Right ventricle myocardium superior (tissue), 1 donor: ENCODE measurements at regions not wholly inside any gene's neighbourhood (a gene's known extent, or its start where the extent isn't known, plus 50 kb on each side); places are given as distances from the start of the nearest gene placed in this dataset.
"Not testable (repeated sequence)": the region's sequence is repeated elsewhere in the genome, so short reads cannot be mapped to it uniquely, and the experiment has no call there.

Source experiments
- ATAC-seq: fragments of 200-7000 bp; cut with Tn5 transposase; one replicate; pipeline ENCODE4 v1.9.1; 2020; ENCODE audit warnings: mild to moderate bottlenecking; ENCODE audit not compliant: poor library complexity
- DNase-seq: peaks from one replicate; pipeline ENCODE4 v3.0.0-alpha.2; 2020
- intact Hi-C: fragments of 100-400 bp; cut with DNase I; formaldehyde crosslinking; loops from one replicate; pipeline ENCODE4 v1.11.2; 2022
- donor health status: DM: no; HTN: yes; CAD: no; lungs with severe emphysema.

GRCh38 chr14:86954623-86955022 is 1038.4 kb downstream of the GALC start:
- ATAC-seq (no peak), DNase-seq (no peak)
- intact Hi-C loops = no loop called here

- ATAC-seq = no peak
- DNase-seq = no peak
- intact Hi-C loops = no loop called here
These were observed 1046.5 kb downstream of the GALC start for GRCh38 chr14:86946446-86946845.

GRCh38 chr14:86944434-86944833 is 1048.5 kb downstream of the GALC start:
- ATAC-seq (no peak), DNase-seq (no peak)
- intact Hi-C loops = no loop called here

- ATAC-seq (no peak), DNase-seq (no peak)
- intact Hi-C loops = no loop called here
These were observed 1049.3 kb downstream of the GALC start for GRCh38 chr14:86943391-86944365.

- ATAC-seq (no peak), DNase-seq (no peak)
- intact Hi-C loops = no loop called here
These were observed 1050.0 kb downstream of the GALC start for GRCh38 chr14:86942936-86943335.

- DNase-seq = no peak
- intact Hi-C loops = no loop called here
These were observed 1052.9 kb downstream of the GALC start for GRCh38 chr14:86940106-86940505.

GRCh38 chr14:86938320-86938719 is 1054.7 kb downstream of the GALC start:
- intact Hi-C loops = no loop called here
- ATAC-seq (no peak), DNase-seq (no peak)

More at GRCh38 chr14:86940106-86940505, 1052.9 kb downstream of the GALC start:
- ATAC-seq = no peak

GRCh38 chr14:86936556-86936955 is 1056.4 kb downstream of the GALC start:
- DNase-seq = no peak
- intact Hi-C loops = no loop called here
- no peak for ATAC-seq

- no peak for ATAC-seq
- no peak for DNase-seq
- intact Hi-C loops = no loop called here
These were observed 1057.6 kb downstream of the GALC start for GRCh38 chr14:86935241-86935885.

GRCh38 chr14:86933958-86934595 is 1058.9 kb downstream of the GALC start:
- ATAC-seq (no peak), DNase-seq (no peak)
- intact Hi-C loops = no loop called here

GRCh38 chr14:86933460-86933859 is 1059.5 kb downstream of the GALC start:
- no peak for DNase-seq
- intact Hi-C loops = no loop called here
- no peak for ATAC-seq

- intact Hi-C loops = no loop called here
- DNase-seq = no peak
These were observed 1077.6 kb downstream of the GALC start for GRCh38 chr14:86915406-86915805.

GRCh38 chr14:86912709-86913108 is 1080.3 kb downstream of the GALC start:
- no peak for ATAC-seq

More at GRCh38 chr14:86915406-86915805, 1077.6 kb downstream of the GALC start:
- ATAC-seq = no peak

GRCh38 chr14:86911486-86911885 is 1081.5 kb downstream of the GALC start:
- ATAC-seq (no peak), DNase-seq (no peak)
- intact Hi-C loops = no loop called here

More at GRCh38 chr14:86912709-86913108, 1080.3 kb downstream of the GALC start:
- intact Hi-C loops = no loop called here
- no peak for DNase-seq

GRCh38 chr14:86905386-86905926 is 1087.5 kb downstream of the GALC start:
- DNase-seq, intact Hi-C loops, ATAC-seq: not testable (repeated sequence)

- ATAC-seq (no peak), DNase-seq (no peak)
- intact Hi-C loops = no loop called here
These were observed 1090.6 kb downstream of the GALC start for GRCh38 chr14:86902176-86902950.

- DNase-seq = no peak
- intact Hi-C loops = no loop called here
- ATAC-seq = no peak
These were observed 1095.1 kb downstream of the GALC start for GRCh38 chr14:86897704-86898513.

- intact Hi-C loops = no loop called here
- no peak for DNase-seq
- no peak for ATAC-seq
These were observed 1095.8 kb downstream of the GALC start for GRCh38 chr14:86897224-86897623.
